HepG2 (cell line): ENCODE measurements at regions not wholly inside any gene's neighbourhood (a gene's known extent, or its start where the extent isn't known, plus 50 kb on each side); places are given as distances from the start of the nearest gene placed in this dataset.

Experiments
- CBFB ChIP-seq: sonication (generic); formaldehyde crosslinking; IDR thresholded peaks from 2 replicates; pipeline ENCODE4 v1.4.0; 2020; ENCODE audit warnings: missing genetic modification reagents
- TAF1 ChIP-seq: sonication (generic); formaldehyde crosslinking; IDR thresholded peaks from 2 replicates; pipeline ENCODE4 v1.4.0; 2020; ENCODE audit warnings: missing genetic modification reagents
- ZNF562 ChIP-seq: sonication (generic); formaldehyde crosslinking; IDR thresholded peaks from 2 replicates; pipeline ENCODE4 v1.8.0; 2022; ENCODE audit warnings: missing genetic modification reagents, borderline replicate concordance
- TF ChIP-seq, protein P1 (sequence below): sonication (generic); formaldehyde crosslinking; conservative IDR thresholded peaks from 2 replicates; pipeline ENCODE4 v1.8.0; 2022; ENCODE audit warnings: mild to moderate bottlenecking, moderate library complexity, missing genetic modification reagents
- TF ChIP-seq, protein P2 (sequence below): IDR thresholded peaks from 2 replicates; pipeline ENCODE4 v1.6.1; 2016; ENCODE audit warnings: mild to moderate bottlenecking, missing biosample characterization, missing genetic modification reagents
- TF ChIP-seq, protein P3 (sequence below): IDR thresholded peaks from 2 replicates; pipeline ENCODE4 v1.6.1; 2016; ENCODE audit warnings: control low read depth
- TF ChIP-seq, protein P4 (sequence below): IDR thresholded peaks from 2 replicates; pipeline ENCODE4 v1.6.1; 2016; ENCODE audit warnings: low read depth
- TF ChIP-seq, protein P5 (sequence below): sonication (generic); formaldehyde crosslinking; IDR thresholded peaks from 2 replicates; pipeline ENCODE4 v1.5.1; 2020; ENCODE audit warnings: missing genetic modification reagents, mild to moderate bottlenecking, borderline replicate concordance

DNA sequence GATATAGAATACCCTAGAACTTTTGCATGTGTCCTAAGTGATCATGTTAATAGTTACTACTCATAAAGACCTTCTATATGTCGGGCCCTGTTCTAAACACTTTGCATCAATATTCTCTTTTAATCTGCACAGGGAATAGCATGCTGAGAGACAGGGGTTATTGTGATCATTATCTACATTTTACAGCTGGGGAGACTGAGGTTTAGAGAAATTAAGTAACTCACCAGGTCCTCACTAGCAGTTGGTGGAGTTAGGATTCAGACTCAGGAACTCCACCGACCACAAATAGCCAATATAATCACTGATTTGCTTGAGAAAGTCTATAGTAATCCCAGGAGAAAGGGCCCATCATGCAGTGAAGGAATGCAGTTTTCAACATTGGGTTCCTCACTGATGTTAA is 111.2 kb upstream of the ADO start:
- TF ChIP-seq, protein P1, sequence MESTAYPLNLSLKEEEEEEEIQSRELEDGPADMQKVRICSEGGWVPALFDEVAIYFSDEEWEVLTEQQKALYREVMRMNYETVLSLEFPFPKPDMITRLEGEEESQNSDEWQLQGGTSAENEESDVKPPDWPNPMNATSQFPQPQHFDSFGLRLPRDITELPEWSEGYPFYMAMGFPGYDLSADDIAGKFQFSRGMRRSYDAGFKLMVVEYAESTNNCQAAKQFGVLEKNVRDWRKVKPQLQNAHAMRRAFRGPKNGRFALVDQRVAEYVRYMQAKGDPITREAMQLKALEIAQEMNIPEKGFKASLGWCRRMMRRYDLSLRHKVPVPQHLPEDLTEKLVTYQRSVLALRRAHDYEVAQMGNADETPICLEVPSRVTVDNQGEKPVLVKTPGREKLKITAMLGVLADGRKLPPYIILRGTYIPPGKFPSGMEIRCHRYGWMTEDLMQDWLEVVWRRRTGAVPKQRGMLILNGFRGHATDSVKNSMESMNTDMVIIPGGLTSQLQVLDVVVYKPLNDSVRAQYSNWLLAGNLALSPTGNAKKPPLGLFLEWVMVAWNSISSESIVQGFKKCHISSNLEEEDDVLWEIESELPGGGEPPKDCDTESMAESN = no peak
- TF ChIP-seq, protein P2, sequence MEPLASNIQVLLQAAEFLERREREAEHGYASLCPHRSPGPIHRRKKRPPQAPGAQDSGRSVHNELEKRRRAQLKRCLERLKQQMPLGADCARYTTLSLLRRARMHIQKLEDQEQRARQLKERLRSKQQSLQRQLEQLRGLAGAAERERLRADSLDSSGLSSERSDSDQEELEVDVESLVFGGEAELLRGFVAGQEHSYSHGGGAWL (CRISPR knock-in tag) = no peak
- TF ChIP-seq CBFB (CRISPR knock-in tag) = no peak
- TF ChIP-seq, protein P3, sequence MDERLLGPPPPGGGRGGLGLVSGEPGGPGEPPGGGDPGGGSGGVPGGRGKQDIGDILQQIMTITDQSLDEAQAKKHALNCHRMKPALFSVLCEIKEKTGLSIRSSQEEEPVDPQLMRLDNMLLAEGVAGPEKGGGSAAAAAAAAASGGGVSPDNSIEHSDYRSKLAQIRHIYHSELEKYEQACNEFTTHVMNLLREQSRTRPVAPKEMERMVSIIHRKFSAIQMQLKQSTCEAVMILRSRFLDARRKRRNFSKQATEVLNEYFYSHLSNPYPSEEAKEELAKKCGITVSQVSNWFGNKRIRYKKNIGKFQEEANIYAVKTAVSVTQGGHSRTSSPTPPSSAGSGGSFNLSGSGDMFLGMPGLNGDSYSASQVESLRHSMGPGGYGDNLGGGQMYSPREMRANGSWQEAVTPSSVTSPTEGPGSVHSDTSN (CRISPR knock-in tag) = no peak
- no peak for TF ChIP-seq TAF1 (CRISPR knock-in tag)
- TF ChIP-seq, protein P4, sequence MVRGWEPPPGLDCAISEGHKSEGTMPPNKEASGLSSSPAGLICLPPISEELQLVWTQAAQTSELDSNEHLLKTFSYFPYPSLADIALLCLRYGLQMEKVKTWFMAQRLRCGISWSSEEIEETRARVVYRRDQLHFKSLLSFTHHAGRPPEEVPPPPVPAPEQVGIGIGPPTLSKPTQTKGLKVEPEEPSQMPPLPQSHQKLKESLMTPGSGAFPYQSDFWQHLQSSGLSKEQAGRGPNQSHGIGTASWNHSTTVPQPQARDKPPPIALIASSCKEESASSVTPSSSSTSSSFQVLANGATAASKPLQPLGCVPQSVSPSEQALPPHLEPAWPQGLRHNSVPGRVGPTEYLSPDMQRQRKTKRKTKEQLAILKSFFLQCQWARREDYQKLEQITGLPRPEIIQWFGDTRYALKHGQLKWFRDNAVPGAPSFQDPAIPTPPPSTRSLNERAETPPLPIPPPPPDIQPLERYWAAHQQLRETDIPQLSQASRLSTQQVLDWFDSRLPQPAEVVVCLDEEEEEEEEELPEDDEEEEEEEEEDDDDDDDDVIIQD (CRISPR knock-in tag) = no peak
- TF ChIP-seq ZNF562 (CRISPR knock-in tag) = no peak
- TF ChIP-seq, protein P5, sequence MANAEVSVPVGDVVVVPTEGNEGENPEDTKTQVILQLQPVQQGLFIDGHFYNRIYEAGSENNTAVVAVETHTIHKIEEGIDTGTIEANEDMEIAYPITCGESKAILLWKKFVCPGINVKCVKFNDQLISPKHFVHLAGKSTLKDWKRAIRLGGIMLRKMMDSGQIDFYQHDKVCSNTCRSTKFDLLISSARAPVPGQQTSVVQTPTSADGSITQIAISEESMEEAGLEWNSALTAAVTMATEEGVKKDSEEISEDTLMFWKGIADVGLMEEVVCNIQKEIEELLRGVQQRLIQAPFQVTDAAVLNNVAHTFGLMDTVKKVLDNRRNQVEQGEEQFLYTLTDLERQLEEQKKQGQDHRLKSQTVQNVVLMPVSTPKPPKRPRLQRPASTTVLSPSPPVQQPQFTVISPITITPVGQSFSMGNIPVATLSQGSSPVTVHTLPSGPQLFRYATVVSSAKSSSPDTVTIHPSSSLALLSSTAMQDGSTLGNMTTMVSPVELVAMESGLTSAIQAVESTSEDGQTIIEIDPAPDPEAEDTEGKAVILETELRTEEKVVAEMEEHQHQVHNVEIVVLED (CRISPR knock-in tag) = no peak
